GM10266 (cell line): ENCODE measurements at regions not wholly inside any gene's neighbourhood (a gene's known extent, or its start where the extent isn't known, plus 50 kb on each side); places are given as distances from the start of the nearest gene placed in this dataset.

Source experiments
- DNase-seq: peaks from one replicate; pipeline ENCODE4 v3.0.0; 2012; ENCODE audit errors: extremely low spot score
- CTCF ChIP-seq: IDR thresholded peaks from 2 replicates; pipeline ENCODE4 v1.5.1; 2012; ENCODE audit warnings: mild to moderate bottlenecking, low read depth; ENCODE audit not compliant: control insufficient read depth, insufficient read depth; ENCODE audit errors: missing control alignments

- no peak for DNase-seq
- no peak for TF ChIP-seq CTCF
Measured at GRCh38 chr2:239806276-239806675, 218.9 kb downstream of the NDUFA10 start.

- TF ChIP-seq CTCF, result no peak
Measured at GRCh38 chr2:239805414-239805813, 219.7 kb downstream of the NDUFA10 start.

GRCh38 chr2:239805043-239805329, 220.2 kb downstream of the NDUFA10 start:
- TF ChIP-seq CTCF, result no peak
- no peak for DNase-seq

More at GRCh38 chr2:239805414-239805813, 219.7 kb downstream of the NDUFA10 start:
- no peak for DNase-seq

GRCh38 chr2:239804161-239805042, 220.7 kb downstream of the NDUFA10 start:
- no peak for DNase-seq
- TF ChIP-seq CTCF, result no peak

GRCh38 chr2:239803766-239804115, 221.4 kb downstream of the NDUFA10 start:
- no peak for DNase-seq
- TF ChIP-seq CTCF, result no peak

GRCh38 chr2:239803102-239803765, 221.9 kb downstream of the NDUFA10 start:
- no peak for DNase-seq
- TF ChIP-seq CTCF, result no peak

GRCh38 chr2:239802185-239802649, 222.9 kb downstream of the NDUFA10 start:
- no peak for TF ChIP-seq CTCF
- DNase-seq, result no peak
